ENCODE measurements at regions not wholly inside any gene's neighbourhood (a gene's known extent, or its start where the extent isn't known, plus 50 kb on each side); places are given as distances from the start of the nearest gene placed in this dataset.

DNA sequence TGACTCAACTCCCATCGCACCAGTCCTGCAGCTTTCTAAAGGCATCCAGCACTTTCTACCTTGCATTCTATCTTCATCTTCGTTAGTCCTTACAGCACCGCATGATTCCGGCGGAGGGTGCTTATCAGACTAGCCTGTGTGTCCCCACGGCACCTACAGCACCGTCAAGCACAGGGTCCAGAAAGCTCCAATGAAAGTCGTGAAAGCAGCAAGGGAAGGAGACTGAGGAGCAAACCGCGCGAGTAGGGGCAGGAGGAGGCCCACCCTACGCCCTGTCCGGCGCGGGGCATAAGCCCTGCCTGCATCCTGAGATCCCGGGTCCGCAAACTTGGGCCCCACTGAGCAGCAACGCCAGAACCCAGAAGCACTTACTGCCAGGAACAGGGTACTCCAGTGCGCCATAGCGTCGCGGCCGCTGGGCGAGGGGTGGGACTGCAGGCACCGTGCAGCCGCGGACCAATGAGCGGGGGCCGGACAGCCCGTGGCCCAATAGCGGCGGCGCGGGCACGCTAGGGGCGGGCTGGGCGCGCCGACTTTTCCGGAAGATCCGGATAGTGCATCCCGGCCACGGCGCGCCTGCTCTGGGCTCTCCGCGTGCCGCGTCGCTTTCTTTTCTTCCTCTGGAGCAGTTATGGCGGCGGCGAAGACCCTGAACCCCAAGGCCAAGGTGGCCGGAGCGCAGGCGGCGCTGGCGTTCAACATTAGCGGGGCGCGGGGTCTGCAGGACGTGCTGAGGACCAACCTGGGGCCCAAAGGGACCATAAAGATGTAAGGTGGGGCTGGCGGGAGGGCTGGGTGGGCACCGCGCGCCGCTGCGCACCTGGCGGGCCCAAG is 122.1 kb upstream of the VKORC1L1 start (continued):
- 0 out of 2 replicates have a peak, but pooled peaks have one; percentile 47 for TF ChIP-seq ERF (CRISPR knock-in tag; IDR thresholded peaks at IDR 0.05)
- TF ChIP-seq HNRNPL (IDR thresholded peaks at IDR 0.05; ENCODE audit: low read depth, low read length) = peak; percentile 64; the same call in 1 of the 2 replicates
- TF ChIP-seq SUPT5H (IDR thresholded peaks at IDR 0.05) = peak; percentile 89
- peak; percentile 69 for TF ChIP-seq KDM5B (IDR thresholded peaks at IDR 0.05; ENCODE audit: insufficient replicate concordance, low read depth, low read length)
- peak; percentile 49; the same call in 1 of the 2 replicates for TF ChIP-seq TOE1 (IDR thresholded peaks at IDR 0.05; ENCODE audit: borderline replicate concordance)
- no peak for TF ChIP-seq TOE1 (CRISPR knock-in tag; IDR thresholded peaks at IDR 0.05; ENCODE audit: borderline replicate concordance, low read depth)
- TF ChIP-seq, protein P1, sequence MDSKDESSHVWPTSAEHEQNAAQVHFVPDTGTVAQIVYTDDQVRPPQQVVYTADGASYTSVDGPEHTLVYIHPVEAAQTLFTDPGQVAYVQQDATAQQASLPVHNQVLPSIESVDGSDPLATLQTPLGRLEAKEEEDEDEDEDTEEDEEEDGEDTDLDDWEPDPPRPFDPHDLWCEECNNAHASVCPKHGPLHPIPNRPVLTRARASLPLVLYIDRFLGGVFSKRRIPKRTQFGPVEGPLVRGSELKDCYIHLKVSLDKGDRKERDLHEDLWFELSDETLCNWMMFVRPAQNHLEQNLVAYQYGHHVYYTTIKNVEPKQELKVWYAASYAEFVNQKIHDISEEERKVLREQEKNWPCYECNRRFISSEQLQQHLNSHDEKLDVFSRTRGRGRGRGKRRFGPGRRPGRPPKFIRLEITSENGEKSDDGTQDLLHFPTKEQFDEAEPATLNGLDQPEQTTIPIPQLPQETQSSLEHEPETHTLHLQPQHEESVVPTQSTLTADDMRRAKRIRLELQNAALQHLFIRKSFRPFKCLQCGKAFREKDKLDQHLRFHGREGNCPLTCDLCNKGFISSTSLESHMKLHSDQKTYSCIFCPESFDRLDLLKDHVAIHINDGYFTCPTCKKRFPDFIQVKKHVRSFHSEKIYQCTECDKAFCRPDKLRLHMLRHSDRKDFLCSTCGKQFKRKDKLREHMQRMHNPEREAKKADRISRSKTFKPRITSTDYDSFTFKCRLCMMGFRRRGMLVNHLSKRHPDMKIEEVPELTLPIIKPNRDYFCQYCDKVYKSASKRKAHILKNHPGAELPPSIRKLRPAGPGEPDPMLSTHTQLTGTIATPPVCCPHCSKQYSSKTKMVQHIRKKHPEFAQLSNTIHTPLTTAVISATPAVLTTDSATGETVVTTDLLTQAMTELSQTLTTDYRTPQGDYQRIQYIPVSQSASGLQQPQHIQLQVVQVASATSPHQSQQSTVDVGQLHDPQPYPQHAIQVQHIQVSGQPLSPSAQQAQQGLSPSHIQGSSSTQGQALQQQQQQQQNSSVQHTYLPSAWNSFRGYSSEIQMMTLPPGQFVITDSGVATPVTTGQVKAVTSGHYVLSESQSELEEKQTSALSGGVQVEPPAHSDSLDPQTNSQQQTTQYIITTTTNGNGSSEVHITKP (IDR thresholded peaks at IDR 0.05; ENCODE audit: partially characterized antibody) = peak; percentile 59
- TF ChIP-seq SOX6 (IDR thresholded peaks at IDR 0.05) = no peak; the same call in 1 of the 2 replicates
- peak; percentile 78 for TF ChIP-seq CREM (IDR thresholded peaks at IDR 0.05; ENCODE audit: low read depth)
- TF ChIP-seq RBM14 (IDR thresholded peaks at IDR 0.05; ENCODE audit: borderline replicate concordance, insufficient read depth, low read depth, low read length) = 0 out of 2 replicates have a peak, but pooled peaks have one; percentile 63
- TF ChIP-seq EP400 (IDR thresholded peaks at IDR 0.05) = peak; percentile 84
- peak; percentile 42 to 59; a peak in 3 of 4 replicates for TF ChIP-seq MAZ (CRISPR knock-in tag; conservative IDR thresholded peaks at IDR 0.05 in 1 of 2, IDR thresholded peaks at IDR 0.05 in 1 of 2)
- TF ChIP-seq RBFOX2 (IDR thresholded peaks at IDR 0.05; ENCODE audit: low read depth, low read length) = peak; percentile 96
- TF ChIP-seq, protein P2, sequence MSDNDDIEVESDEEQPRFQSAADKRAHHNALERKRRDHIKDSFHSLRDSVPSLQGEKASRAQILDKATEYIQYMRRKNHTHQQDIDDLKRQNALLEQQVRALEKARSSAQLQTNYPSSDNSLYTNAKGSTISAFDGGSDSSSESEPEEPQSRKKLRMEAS (CRISPR knock-in tag; IDR thresholded peaks at IDR 0.05) = peak; percentile 74
- TF ChIP-seq YY1 (IDR thresholded peaks at IDR 0.05; ENCODE audit: borderline replicate concordance in 1 of 3, control insufficient read depth in 1 of 3, extremely low read depth in 1 of 3, insufficient read depth in 3 of 3, insufficient read length in 1 of 3, insufficient replicate concordance in 2 of 3, low read depth in 1 of 3, low read length in 2 of 3) = peak in 2 of 3 experiments; percentile 65 to 77
- TF ChIP-seq, protein P3, sequence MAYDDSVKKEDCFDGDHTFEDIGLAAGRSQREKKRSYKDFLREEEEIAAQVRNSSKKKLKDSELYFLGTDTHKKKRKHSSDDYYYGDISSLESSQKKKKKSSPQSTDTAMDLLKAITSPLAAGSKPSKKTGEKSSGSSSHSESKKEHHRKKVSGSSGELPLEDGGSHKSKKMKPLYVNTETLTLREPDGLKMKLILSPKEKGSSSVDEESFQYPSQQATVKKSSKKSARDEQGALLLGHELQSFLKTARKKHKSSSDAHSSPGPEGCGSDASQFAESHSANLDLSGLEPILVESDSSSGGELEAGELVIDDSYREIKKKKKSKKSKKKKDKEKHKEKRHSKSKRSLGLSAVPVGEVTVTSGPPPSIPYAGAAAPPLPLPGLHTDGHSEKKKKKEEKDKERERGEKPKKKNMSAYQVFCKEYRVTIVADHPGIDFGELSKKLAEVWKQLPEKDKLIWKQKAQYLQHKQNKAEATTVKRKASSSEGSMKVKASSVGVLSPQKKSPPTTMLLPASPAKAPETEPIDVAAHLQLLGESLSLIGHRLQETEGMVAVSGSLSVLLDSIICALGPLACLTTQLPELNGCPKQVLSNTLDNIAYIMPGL (CRISPR knock-in tag; IDR thresholded peaks at IDR 0.05) = 0 out of 2 replicates have a peak, but pooled peaks have one; percentile 28
- peak; percentile 19 for TF ChIP-seq BRD9 (IDR thresholded peaks at IDR 0.05; ENCODE audit: low read depth, partially characterized antibody)
- peak; percentile 92; the same call in 1 of the 2 replicates for TF ChIP-seq MTA3 (IDR thresholded peaks at IDR 0.05; ENCODE audit: borderline replicate concordance)
- peak; percentile 88 for TF ChIP-seq GABPA (tag; conservative IDR thresholded peaks at IDR 0.05; ENCODE audit: low read depth)

Data from K562 (cell line).